ENCODE measurements at regions not wholly inside any gene's neighbourhood (a gene's known extent, or its start where the extent isn't known, plus 50 kb on each side); places are given as distances from the start of the nearest gene placed in this dataset.

GRCh38 chr6:19299129-19299528, 538.0 kb upstream of the ID4 start:
- Histone ChIP-seq H3F3A (ENCODE audit: insufficient read depth, low read length, poor library complexity, severe bottlenecking) (peaks cover 14% of the 10 kb centered on the region), H3K4me2 (ENCODE audit: low read length) (peak overlapping the region; percentile 65), H3K36me3 (ENCODE audit: insufficient read depth, low read length) (no peaks in the 10 kb centered on the region), H2AFZ (ENCODE audit: low read depth, low read length) (no peak overlapping the region), H3K27ac (ENCODE audit: low read length) (peak overlapping the region; percentile 93), H3K9me2 (ENCODE audit: insufficient read depth, low read length) (no peaks in the 10 kb centered on the region), H4K20me1 (ENCODE audit: insufficient read depth) (no peaks in the 10 kb centered on the region), H3K9me3 (ENCODE audit: low read length) (no peaks in the 10 kb centered on the region), H3K4me3 (ENCODE audit: low read length) (peak overlapping the region; percentile 50), H3K27me3 (ENCODE audit: insufficient read depth, low read depth, low read length) (no peaks in the 10 kb centered on the region), H3K79me2 (replicated peaks; ENCODE audit: insufficient read depth, low read length) (no peaks in the 10 kb centered on the region), H3K9ac (ENCODE audit: low read length) (peak overlapping the region; percentile 58)
- TF ChIP-seq RAD21 (conservative IDR thresholded peaks at IDR 0.05): no peak
- no peak for TF ChIP-seq TAF1 (IDR thresholded peaks at IDR 0.05; ENCODE audit: low read depth)
- TF ChIP-seq EZH2 (IDR thresholded peaks at IDR 0.05; ENCODE audit: borderline replicate concordance, insufficient read depth, low read length, poor library complexity, severe bottlenecking): no peak
- no peak for TF ChIP-seq EP300 (conservative IDR thresholded peaks at IDR 0.05; ENCODE audit: poor library complexity, severe bottlenecking)
- no peak for TF ChIP-seq POLR2AphosphoS5 (IDR thresholded peaks at IDR 0.05)
- TF ChIP-seq MXI1 (conservative IDR thresholded peaks at IDR 0.05; ENCODE audit: poor library complexity, severe bottlenecking): no peak
- TF ChIP-seq SMC3 (conservative IDR thresholded peaks at IDR 0.05; ENCODE audit: poor library complexity): no peak
- TF ChIP-seq, protein P1, sequence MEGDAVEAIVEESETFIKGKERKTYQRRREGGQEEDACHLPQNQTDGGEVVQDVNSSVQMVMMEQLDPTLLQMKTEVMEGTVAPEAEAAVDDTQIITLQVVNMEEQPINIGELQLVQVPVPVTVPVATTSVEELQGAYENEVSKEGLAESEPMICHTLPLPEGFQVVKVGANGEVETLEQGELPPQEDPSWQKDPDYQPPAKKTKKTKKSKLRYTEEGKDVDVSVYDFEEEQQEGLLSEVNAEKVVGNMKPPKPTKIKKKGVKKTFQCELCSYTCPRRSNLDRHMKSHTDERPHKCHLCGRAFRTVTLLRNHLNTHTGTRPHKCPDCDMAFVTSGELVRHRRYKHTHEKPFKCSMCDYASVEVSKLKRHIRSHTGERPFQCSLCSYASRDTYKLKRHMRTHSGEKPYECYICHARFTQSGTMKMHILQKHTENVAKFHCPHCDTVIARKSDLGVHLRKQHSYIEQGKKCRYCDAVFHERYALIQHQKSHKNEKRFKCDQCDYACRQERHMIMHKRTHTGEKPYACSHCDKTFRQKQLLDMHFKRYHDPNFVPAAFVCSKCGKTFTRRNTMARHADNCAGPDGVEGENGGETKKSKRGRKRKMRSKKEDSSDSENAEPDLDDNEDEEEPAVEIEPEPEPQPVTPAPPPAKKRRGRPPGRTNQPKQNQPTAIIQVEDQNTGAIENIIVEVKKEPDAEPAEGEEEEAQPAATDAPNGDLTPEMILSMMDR (IDR thresholded peaks at IDR 0.05; ENCODE audit: poor library complexity, severe bottlenecking): no peak
- TF ChIP-seq, protein P2, sequence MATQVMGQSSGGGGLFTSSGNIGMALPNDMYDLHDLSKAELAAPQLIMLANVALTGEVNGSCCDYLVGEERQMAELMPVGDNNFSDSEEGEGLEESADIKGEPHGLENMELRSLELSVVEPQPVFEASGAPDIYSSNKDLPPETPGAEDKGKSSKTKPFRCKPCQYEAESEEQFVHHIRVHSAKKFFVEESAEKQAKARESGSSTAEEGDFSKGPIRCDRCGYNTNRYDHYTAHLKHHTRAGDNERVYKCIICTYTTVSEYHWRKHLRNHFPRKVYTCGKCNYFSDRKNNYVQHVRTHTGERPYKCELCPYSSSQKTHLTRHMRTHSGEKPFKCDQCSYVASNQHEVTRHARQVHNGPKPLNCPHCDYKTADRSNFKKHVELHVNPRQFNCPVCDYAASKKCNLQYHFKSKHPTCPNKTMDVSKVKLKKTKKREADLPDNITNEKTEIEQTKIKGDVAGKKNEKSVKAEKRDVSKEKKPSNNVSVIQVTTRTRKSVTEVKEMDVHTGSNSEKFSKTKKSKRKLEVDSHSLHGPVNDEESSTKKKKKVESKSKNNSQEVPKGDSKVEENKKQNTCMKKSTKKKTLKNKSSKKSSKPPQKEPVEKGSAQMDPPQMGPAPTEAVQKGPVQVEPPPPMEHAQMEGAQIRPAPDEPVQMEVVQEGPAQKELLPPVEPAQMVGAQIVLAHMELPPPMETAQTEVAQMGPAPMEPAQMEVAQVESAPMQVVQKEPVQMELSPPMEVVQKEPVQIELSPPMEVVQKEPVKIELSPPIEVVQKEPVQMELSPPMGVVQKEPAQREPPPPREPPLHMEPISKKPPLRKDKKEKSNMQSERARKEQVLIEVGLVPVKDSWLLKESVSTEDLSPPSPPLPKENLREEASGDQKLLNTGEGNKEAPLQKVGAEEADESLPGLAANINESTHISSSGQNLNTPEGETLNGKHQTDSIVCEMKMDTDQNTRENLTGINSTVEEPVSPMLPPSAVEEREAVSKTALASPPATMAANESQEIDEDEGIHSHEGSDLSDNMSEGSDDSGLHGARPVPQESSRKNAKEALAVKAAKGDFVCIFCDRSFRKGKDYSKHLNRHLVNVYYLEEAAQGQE (IDR thresholded peaks at IDR 0.05; ENCODE audit: borderline replicate concordance): no peak

DNA sequence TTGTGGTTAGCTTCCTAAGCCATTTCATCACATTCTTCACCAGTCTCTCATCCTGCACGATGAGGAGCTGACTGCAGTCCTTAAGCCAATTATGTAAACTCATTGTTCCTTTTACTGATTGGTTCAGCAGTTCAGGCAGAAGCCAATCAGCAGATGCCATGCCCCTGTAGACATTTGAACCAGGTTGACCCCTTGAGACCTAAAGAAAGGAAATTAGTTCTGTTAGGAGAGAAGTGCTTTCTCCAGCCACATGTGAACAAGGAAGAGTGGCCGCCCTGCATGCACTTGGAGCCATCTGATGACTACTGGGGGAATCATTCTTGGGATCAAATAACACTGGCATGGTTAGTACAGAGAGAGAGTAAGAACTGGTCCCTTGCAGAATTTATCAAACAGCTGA, 535.2 kb upstream of the ID4 start:
- Histone ChIP-seq H3K27me3 (ENCODE audit: insufficient read depth, low read depth, low read length) (no peaks in the 10 kb centered on the region), H3F3A (ENCODE audit: insufficient read depth, low read length, poor library complexity, severe bottlenecking) (peaks cover 14% of the 10 kb centered on the region), H3K9ac (ENCODE audit: low read length) (no peak overlapping the region), H3K79me2 (replicated peaks; ENCODE audit: insufficient read depth, low read length) (no peaks in the 10 kb centered on the region), H4K20me1 (ENCODE audit: insufficient read depth) (no peaks in the 10 kb centered on the region), H3K9me3 (ENCODE audit: low read length) (no peaks in the 10 kb centered on the region), H3K36me3 (ENCODE audit: insufficient read depth, low read length) (no peaks in the 10 kb centered on the region), H3K27ac (ENCODE audit: low read length) (no peak overlapping the region), H3K4me3 (ENCODE audit: low read length) (no peak overlapping the region), H2AFZ (ENCODE audit: low read depth, low read length) (no peak overlapping the region), H3K9me2 (ENCODE audit: insufficient read depth, low read length) (no peaks in the 10 kb centered on the region), H3K4me2 (ENCODE audit: low read length) (no peak overlapping the region)
- TF ChIP-seq, protein P1 (IDR thresholded peaks at IDR 0.05; ENCODE audit: poor library complexity, severe bottlenecking): no peak
- TF ChIP-seq POLR2AphosphoS5 (IDR thresholded peaks at IDR 0.05): no peak
- no peak for TF ChIP-seq EP300 (conservative IDR thresholded peaks at IDR 0.05; ENCODE audit: poor library complexity, severe bottlenecking)
- TF ChIP-seq EZH2 (IDR thresholded peaks at IDR 0.05; ENCODE audit: borderline replicate concordance, insufficient read depth, low read length, poor library complexity, severe bottlenecking): no peak
- TF ChIP-seq, protein P2 (IDR thresholded peaks at IDR 0.05; ENCODE audit: borderline replicate concordance): no peak
- TF ChIP-seq RAD21 (conservative IDR thresholded peaks at IDR 0.05): no peak
- TF ChIP-seq MXI1 (conservative IDR thresholded peaks at IDR 0.05; ENCODE audit: poor library complexity, severe bottlenecking): no peak
- no peak for TF ChIP-seq TAF1 (IDR thresholded peaks at IDR 0.05; ENCODE audit: low read depth)
- no peak for TF ChIP-seq SMC3 (conservative IDR thresholded peaks at IDR 0.05; ENCODE audit: poor library complexity)
